HEK293 (cell line): ENCODE measurements at regions not wholly inside any gene's neighbourhood (a gene's known extent, or its start where the extent isn't known, plus 50 kb on each side); places are given as distances from the start of the nearest gene placed in this dataset.
A peak's percentile ranks its signal among the peaks of the same experiment; 100 is the strongest.

Source experiments
- CTCF ChIA-PET: fragments of 350-600 bp; formaldehyde crosslinking; extraction: SDS; loops from one replicate; lab custom pipeline; 2021; ENCODE audit warnings: antibody characterized with exemption; lab: Yijun Ruan, JAX
- POLR2A ChIA-PET: fragments of 300-600 bp; formaldehyde crosslinking; extraction: SDS; loops from one replicate; lab custom pipeline; 2020; ENCODE audit warnings: antibody characterized with exemption, inconsistent platforms; lab: Yijun Ruan, JAX
- H3K27ac ChIP-seq: fragments of 200-500 bp; sonication (Bioruptor generic); 2 replicates; pipeline ENCODE4 v1.5.1; 2014; ENCODE audit warnings: low read depth, low read length, control low read depth, inconsistent platforms; ENCODE audit errors: extremely low read depth
- H3K36me3 ChIP-seq, 2 experiments: fragments of 200-500 bp in 1 of 2; sonication (Bioruptor generic) in 1 of 2; 1 replicate in 1 of 2; 2 replicates in 1 of 2; pipeline ENCODE4 v1.5.1; 2014 to 2017; ENCODE audit warnings: inconsistent platforms in 2 of 2, low read length in 2 of 2; ENCODE audit not compliant: control insufficient read depth in 2 of 2, insufficient read depth in 1 of 2
- H3K4me1 ChIP-seq: fragments of 200-500 bp; sonication (Bioruptor generic); 2 replicates; pipeline ENCODE4 v1.5.1; 2014; ENCODE audit warnings: mild to moderate bottlenecking, low read length, inconsistent platforms; ENCODE audit not compliant: control insufficient read depth, insufficient read depth
- H3K4me3 ChIP-seq: 2 replicates; pipeline ENCODE4 v1.5.1; 2011; ENCODE audit warnings: low read depth, mild to moderate bottlenecking, control low read depth, low read length, moderate library complexity
- H3K9me3 ChIP-seq: fragments of 200-500 bp; sonication (Bioruptor generic); 2 replicates; pipeline ENCODE4 v1.5.1; 2014; ENCODE audit warnings: low read depth, low read length, inconsistent platforms; ENCODE audit not compliant: control insufficient read depth, insufficient read depth
- EGR2 ChIP-seq: fragments of 450-650 bp; formaldehyde crosslinking; IDR thresholded peaks from 2 replicates; pipeline ENCODE4 v1.5.1; 2016; ENCODE audit warnings: low read depth, missing biosample characterization, missing genetic modification characterization
- ZBTB17 ChIP-seq: fragments of 450-650 bp; formaldehyde crosslinking; IDR thresholded peaks from 2 replicates; pipeline ENCODE4 v1.5.1; 2016; ENCODE audit warnings: missing biosample characterization, missing genetic modification characterization
- ZFHX2 ChIP-seq: fragments of 450-650 bp; formaldehyde crosslinking; conservative IDR thresholded peaks from 2 replicates; pipeline ENCODE4 v1.5.1; 2016; ENCODE audit warnings: missing biosample characterization, missing genetic modification characterization
- ZFP3 ChIP-seq: fragments of 450-650 bp; formaldehyde crosslinking; IDR thresholded peaks from 2 replicates; pipeline ENCODE4 v1.5.1; 2016; ENCODE audit warnings: low read depth, missing biosample characterization, missing genetic modification characterization
- ZNF132 ChIP-seq: fragments of 450-650 bp; formaldehyde crosslinking; IDR thresholded peaks from 2 replicates; pipeline ENCODE4 v1.5.1; 2017; ENCODE audit warnings: missing biosample characterization, missing genetic modification characterization, borderline replicate concordance
- ZNF239 ChIP-seq: fragments of 450-650 bp; formaldehyde crosslinking; IDR thresholded peaks from 2 replicates; pipeline ENCODE4 v1.5.1; 2016; ENCODE audit warnings: missing biosample characterization, missing genetic modification characterization
- ZNF24 ChIP-seq: fragments of 450-650 bp; formaldehyde crosslinking; IDR thresholded peaks from 2 replicates; pipeline ENCODE4 v1.5.1; 2016; ENCODE audit warnings: missing biosample characterization, missing genetic modification characterization
- ZNF311 ChIP-seq: fragments of 450-650 bp; formaldehyde crosslinking; IDR thresholded peaks from 2 replicates; pipeline ENCODE4 v1.5.1; 2017; ENCODE audit warnings: missing biosample characterization, missing genetic modification characterization, borderline replicate concordance
- ZNF600 ChIP-seq: fragments of 450-650 bp; formaldehyde crosslinking; IDR thresholded peaks from 2 replicates; pipeline ENCODE4 v1.5.1; 2016; ENCODE audit warnings: missing biosample characterization, missing genetic modification characterization
- TF ChIP-seq, protein P1 (sequence below): fragments of 450-650 bp; formaldehyde crosslinking; IDR thresholded peaks from 2 replicates; pipeline ENCODE4 v1.5.1; 2016; ENCODE audit warnings: missing biosample characterization, missing genetic modification characterization
- TF ChIP-seq, protein P2 (sequence below): fragments of 450-650 bp; formaldehyde crosslinking; IDR thresholded peaks from 2 replicates; pipeline ENCODE4 v1.5.1; 2017; ENCODE audit warnings: missing biosample characterization, missing genetic modification characterization

DNA sequence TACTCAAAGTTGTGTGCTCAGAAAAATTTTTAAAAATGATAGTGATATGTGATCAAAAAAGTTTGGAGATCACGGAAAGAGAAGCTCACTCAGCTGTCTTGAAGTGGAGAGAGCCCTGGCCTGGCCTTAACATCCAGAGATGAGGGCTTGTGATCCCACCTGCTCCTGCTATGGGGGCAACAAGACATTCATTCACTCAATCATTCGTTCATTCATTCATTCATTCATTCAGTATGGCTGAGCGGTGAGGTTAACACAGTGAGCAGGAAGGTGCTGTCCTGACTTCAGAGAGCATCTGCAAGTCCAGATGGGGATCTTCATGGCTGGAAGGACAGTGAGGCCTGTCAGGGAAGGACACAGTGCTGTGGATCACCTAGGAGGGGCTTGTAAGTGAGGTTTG lies 112.3 kb downstream of the SLC25A47 start:
- CTCF ChIA-PET = interaction anchor here (0.7 to 5.8 kb wide), 6 partner anchors 10 to 218 kb away, joined by 3 to 43 read pairs (median 3); no protein-coding TSS in a partner anchor
- POLR2A ChIA-PET = no interaction called here
- TF ChIP-seq ZNF24 (tag by site-specific recombination) = peak; percentile 82
- TF ChIP-seq ZNF311 (tag by site-specific recombination) = no peak
- TF ChIP-seq, protein P1, sequence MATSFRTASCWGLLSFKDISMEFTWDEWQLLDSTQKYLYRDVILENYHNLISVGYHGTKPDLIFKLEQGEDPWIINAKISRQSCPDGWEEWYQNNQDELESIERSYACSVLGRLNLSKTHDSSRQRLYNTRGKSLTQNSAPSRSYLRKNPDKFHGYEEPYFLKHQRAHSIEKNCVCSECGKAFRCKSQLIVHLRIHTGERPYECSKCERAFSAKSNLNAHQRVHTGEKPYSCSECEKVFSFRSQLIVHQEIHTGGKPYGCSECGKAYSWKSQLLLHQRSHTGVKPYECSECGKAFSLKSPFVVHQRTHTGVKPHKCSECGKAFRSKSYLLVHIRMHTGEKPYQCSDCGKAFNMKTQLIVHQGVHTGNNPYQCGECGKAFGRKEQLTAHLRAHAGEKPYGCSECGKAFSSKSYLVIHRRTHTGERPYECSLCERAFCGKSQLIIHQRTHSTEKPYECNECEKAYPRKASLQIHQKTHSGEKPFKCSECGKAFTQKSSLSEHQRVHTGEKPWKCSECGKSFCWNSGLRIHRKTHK (tag by site-specific recombination) = no peak
- no peak overlapping the region for H3K27ac ChIP-seq
- H3K4me1 ChIP-seq = peaks cover 4% of the 10 kb centered on the region; the same call in 1 of the 2 replicates
- H3K9me3 ChIP-seq = no peaks in the 10 kb centered on the region
- no peak overlapping the region for H3K4me3 ChIP-seq
- no peaks in the 10 kb centered on the region for H3K36me3 ChIP-seq

DNA sequence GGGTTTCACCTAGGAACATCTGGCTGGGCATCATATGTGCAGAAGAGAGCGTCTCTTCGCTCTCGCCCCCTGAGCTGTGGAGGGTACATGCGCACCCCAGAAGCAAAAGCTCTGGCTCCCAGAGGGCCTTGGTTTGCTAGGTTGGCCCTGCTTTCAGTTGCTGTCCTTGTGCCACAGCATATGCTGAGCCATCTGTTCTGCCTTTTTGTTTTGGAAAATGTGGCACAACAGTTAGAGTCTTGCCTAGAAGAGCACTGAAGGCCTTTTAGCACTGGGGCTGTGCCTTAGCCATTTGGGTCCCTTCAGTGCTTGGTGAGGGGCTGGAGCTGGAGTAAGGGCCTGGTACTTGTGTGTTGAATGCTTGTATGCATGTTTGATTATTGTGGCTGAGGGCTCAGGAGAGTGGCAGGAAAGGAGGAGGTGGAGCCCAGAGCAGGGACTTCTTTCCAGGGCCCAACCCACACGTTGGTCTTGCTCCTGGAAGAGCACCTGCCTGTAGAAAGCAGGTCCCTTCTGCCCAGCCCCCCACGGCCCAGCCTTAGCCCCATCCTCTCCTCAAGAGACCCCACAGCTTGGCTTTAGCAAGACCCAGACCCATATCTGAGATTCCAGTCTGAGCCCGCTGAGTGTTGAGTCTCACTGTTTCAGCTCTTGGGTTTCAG lies 113.7 kb downstream of the SLC25A47 start:
- Histone ChIP-seq H3K9me3 (no peaks in the 10 kb centered on the region), H3K4me1 (peaks cover 7% of the 10 kb centered on the region; the same call in 1 of the 2 replicates), H3K36me3 (no peaks in the 10 kb centered on the region), H3K4me3 (no peak overlapping the region), H3K27ac (no peak overlapping the region)
- TF ChIP-seq ZFP3 (tag by site-specific recombination) = no peak
- TF ChIP-seq ZBTB17 (tag by site-specific recombination) = peak; percentile 80
- TF ChIP-seq ZNF600 (tag by site-specific recombination) = peak; percentile 65; the same call in 1 of the 2 replicates
- no peak for TF ChIP-seq ZNF132
- 0 out of 2 replicates have a peak, but pooled peaks have one; percentile 9 for TF ChIP-seq ZFHX2 (tag by site-specific recombination)
- ChIA-PET CTCF (interaction anchor here (0.5 to 5.8 kb wide), 6 partner anchors 11 to 216 kb away, joined by 3 to 43 read pairs (median 4); no protein-coding TSS in a partner anchor), POLR2A (no interaction called here)

DNA sequence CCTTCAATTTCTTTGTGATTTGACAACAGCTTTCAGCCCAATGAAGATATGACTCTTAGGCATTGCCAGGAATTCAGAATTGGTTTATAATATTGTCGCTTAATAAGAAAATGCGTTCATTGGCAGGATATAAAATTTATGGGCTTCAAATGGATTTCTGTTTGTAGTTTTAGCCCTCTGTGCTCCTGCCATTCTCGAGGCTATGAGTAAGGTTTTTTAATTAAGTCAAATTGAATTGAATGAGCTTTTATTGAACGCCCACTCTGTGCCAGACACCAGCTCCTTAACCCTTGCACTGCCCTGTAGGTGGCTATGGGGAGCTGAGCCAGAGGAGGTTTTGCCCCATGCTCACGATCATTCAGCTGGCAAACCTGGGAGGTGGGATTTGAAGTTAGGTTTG lies 115.1 kb downstream of the SLC25A47 start:
- peaks cover 7% of the 10 kb centered on the region; the same call in 1 of the 2 replicates for H3K4me1 ChIP-seq
- no peak overlapping the region for H3K4me3 ChIP-seq
- no peaks in the 10 kb centered on the region for H3K9me3 ChIP-seq
- POLR2A ChIA-PET = no interaction called here
- H3K27ac ChIP-seq = no peak overlapping the region
- TF ChIP-seq, protein P2, sequence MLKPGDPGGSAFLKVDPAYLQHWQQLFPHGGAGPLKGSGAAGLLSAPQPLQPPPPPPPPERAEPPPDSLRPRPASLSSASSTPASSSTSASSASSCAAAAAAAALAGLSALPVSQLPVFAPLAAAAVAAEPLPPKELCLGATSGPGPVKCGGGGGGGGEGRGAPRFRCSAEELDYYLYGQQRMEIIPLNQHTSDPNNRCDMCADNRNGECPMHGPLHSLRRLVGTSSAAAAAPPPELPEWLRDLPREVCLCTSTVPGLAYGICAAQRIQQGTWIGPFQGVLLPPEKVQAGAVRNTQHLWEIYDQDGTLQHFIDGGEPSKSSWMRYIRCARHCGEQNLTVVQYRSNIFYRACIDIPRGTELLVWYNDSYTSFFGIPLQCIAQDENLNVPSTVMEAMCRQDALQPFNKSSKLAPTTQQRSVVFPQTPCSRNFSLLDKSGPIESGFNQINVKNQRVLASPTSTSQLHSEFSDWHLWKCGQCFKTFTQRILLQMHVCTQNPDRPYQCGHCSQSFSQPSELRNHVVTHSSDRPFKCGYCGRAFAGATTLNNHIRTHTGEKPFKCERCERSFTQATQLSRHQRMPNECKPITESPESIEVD (tag by site-specific recombination) = 0 out of 2 replicates have a peak, but pooled peaks have one; percentile 31
- peak; percentile 75 for TF ChIP-seq ZFHX2 (tag by site-specific recombination)
- TF ChIP-seq EGR2 (tag by site-specific recombination) = peak; percentile 54; the same call in 1 of the 2 replicates
- TF ChIP-seq ZNF239 = no peak
- CTCF ChIA-PET = interaction anchor here (0.6 to 6.0 kb wide), 6 partner anchors 16 to 539 kb away, joined by 3 to 68 read pairs (median 4); no protein-coding TSS in a partner anchor
- H3K36me3 ChIP-seq = no peaks in the 10 kb centered on the region
